Erythroblast (primary cell): ENCODE measurements at regions not wholly inside any gene's neighbourhood (a gene's known extent, or its start where the extent isn't known, plus 50 kb on each side); places are given as distances from the start of the nearest gene placed in this dataset.

Experiments used
- DNase-seq, 2 experiments: peaks; one replicate each; lab custom pipeline; 2025; lab: John Stamatoyannopoulos, UW
- GATA1 ChIP-seq: IDR thresholded peaks from 2 replicates; pipeline ENCODE4 v1.6.1; 2011; ENCODE audit warnings: low read depth, mild to moderate bottlenecking, control low read depth, low read length, moderate library complexity
- POLR2A ChIP-seq: IDR thresholded peaks from 2 replicates; pipeline ENCODE4 v1.6.1; 2011; ENCODE audit warnings: mild to moderate bottlenecking, low read length

- no peak for DNase-seq
- TF ChIP-seq GATA1 (no peak), POLR2A (no peak)
Observed at GRCh38 chr1:214913966-214914365, 168.6 kb upstream of the KCNK2 start.

- DNase-seq = no peak
- TF ChIP-seq GATA1 (no peak), POLR2A (no peak)
Observed at GRCh38 chr1:214917081-214917635, 165.4 kb upstream of the KCNK2 start.

- DNase-seq = no peak
- TF ChIP-seq POLR2A (no peak), GATA1 (no peak)
Observed at GRCh38 chr1:214918745-214919144, 163.8 kb upstream of the KCNK2 start.

GRCh38 chr1:214920337-214920736, 162.2 kb upstream of the KCNK2 start:
- DNase-seq = no peak
- no peak for TF ChIP-seq POLR2A
- TF ChIP-seq GATA1 = no peak

- no peak for DNase-seq
- no peak for TF ChIP-seq POLR2A
- no peak for TF ChIP-seq GATA1
Observed at GRCh38 chr1:214923278-214923915, 159.1 kb upstream of the KCNK2 start.

- no peak for DNase-seq
- TF ChIP-seq POLR2A (no peak), GATA1 (no peak)
Observed at GRCh38 chr1:214927796-214928195, 154.7 kb upstream of the KCNK2 start.

GRCh38 chr1:214928574-214928973, 154.0 kb upstream of the KCNK2 start:
- TF ChIP-seq GATA1 (no peak), POLR2A (no peak)
- DNase-seq = no peak

GRCh38 chr1:214933375-214933774, 149.2 kb upstream of the KCNK2 start:
- DNase-seq = no peak
- TF ChIP-seq GATA1 (no peak), POLR2A (no peak)

- TF ChIP-seq GATA1 = no peak
- TF ChIP-seq POLR2A = no peak
- no peak for DNase-seq
Observed at GRCh38 chr1:214934045-214934444, 148.5 kb upstream of the KCNK2 start.

GRCh38 chr1:214935258-214935657, 147.3 kb upstream of the KCNK2 start:
- no peak for DNase-seq
- TF ChIP-seq POLR2A (no peak), GATA1 (no peak)

- TF ChIP-seq GATA1 (no peak), POLR2A (no peak)
- peak; percentile 39 to 75 for DNase-seq
Observed at GRCh38 chr1:214939180-214939579, 143.4 kb upstream of the KCNK2 start.

GRCh38 chr1:214941061-214941460, 141.5 kb upstream of the KCNK2 start:
- DNase-seq = no peak
- TF ChIP-seq POLR2A = no peak
- no peak for TF ChIP-seq GATA1

GRCh38 chr1:214943054-214943453, 139.5 kb upstream of the KCNK2 start:
- TF ChIP-seq POLR2A = no peak
- no peak for TF ChIP-seq GATA1
- DNase-seq = peak; percentile 42 to 81

- DNase-seq = no peak
- TF ChIP-seq POLR2A (no peak), GATA1 (no peak)
Observed at GRCh38 chr1:214946615-214947014, 135.9 kb upstream of the KCNK2 start.

GRCh38 chr1:214952648-214953047, 129.9 kb upstream of the KCNK2 start:
- DNase-seq = no peak
- TF ChIP-seq GATA1 (no peak), POLR2A (no peak)
